RWPE2 (cell line): ENCODE measurements at regions not wholly inside any gene's neighbourhood (a gene's known extent, or its start where the extent isn't known, plus 50 kb on each side); places are given as distances from the start of the nearest gene placed in this dataset.

Source experiments
- ATAC-seq: fragments of 200-7000 bp; cut with Tn5 transposase; 3 replicates; pipeline ENCODE4 v1.9.1; 2021; ENCODE audit warnings: low read depth
- DNase-seq: peaks from one replicate; pipeline ENCODE4 v3.0.0-alpha.2; 2020; ENCODE audit warnings: low spot score
- H3K27ac ChIP-seq: fragments of 450-650 bp; 2 replicates; pipeline ENCODE4 v1.5.1; 2017; ENCODE audit warnings: mild to moderate bottlenecking; ENCODE audit not compliant: poor library complexity, severe bottlenecking
- H3K27me3 ChIP-seq: fragments of 250-450 bp; sonication (Bioruptor Pico); 2 replicates; pipeline ENCODE4 v1.5.1; 2021; ENCODE audit warnings: mild to moderate bottlenecking, moderate library complexity; ENCODE audit not compliant: insufficient read depth, poor library complexity, severe bottlenecking
- H3K36me3 ChIP-seq: fragments of 250-450 bp; sonication (Bioruptor Pico); 2 replicates; pipeline ENCODE4 v1.5.1; 2020; ENCODE audit warnings: low read depth, mild to moderate bottlenecking, moderate library complexity
- H3K4me1 ChIP-seq: fragments of 250-450 bp; sonication (Bioruptor Pico); 2 replicates; pipeline ENCODE4 v1.5.1; 2021; ENCODE audit warnings: mild to moderate bottlenecking, moderate library complexity; ENCODE audit not compliant: insufficient read depth, poor library complexity, severe bottlenecking
- H3K4me3 ChIP-seq: fragments of 250-450 bp; sonication (Bioruptor Pico); 2 replicates; pipeline ENCODE4 v1.5.1; 2021; ENCODE audit warnings: mild to moderate bottlenecking, moderate library complexity; ENCODE audit not compliant: severe bottlenecking
- H3K9me3 ChIP-seq: fragments of 250-450 bp; sonication (Bioruptor Pico); 2 replicates; pipeline ENCODE4 v1.5.1; 2021; ENCODE audit warnings: mild to moderate bottlenecking, moderate library complexity; ENCODE audit not compliant: severe bottlenecking
- CTCF ChIP-seq: fragments of 450-650 bp; IDR thresholded peaks from one replicate; pipeline ENCODE4 v1.5.1; 2017; ENCODE audit warnings: mild to moderate bottlenecking, moderate library complexity; ENCODE audit not compliant: poor library complexity, severe bottlenecking

DNA sequence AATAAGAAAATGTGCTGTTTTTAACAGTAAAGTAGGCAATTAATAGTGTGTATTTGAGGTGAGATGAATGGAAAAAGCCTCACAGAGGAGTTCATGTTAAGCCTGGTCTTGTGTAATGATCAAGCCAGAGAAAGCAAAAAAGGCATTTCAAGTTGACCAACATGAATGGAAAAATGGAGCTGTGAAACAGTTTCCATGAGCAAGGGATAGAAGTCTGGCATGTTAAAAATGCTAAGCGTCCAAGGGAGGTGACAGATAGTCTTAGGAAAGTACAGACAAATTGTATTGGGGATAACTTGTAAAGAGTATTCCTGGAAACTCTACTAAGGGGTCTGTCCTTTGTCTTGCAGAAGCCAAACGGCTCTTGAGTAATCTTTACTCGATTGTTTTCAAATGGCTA, 506.8 kb upstream of the ATXN8OS start:
- Histone ChIP-seq H3K4me1 (no peaks in the 10 kb centered on the region), H3K4me3 (no peak overlapping the region), H3K27ac (no peak overlapping the region), H3K9me3 (no peaks in the 10 kb centered on the region), H3K27me3 (no peaks in the 10 kb centered on the region), H3K36me3 (no peaks in the 10 kb centered on the region)
- no peak for DNase-seq
- no peak for TF ChIP-seq CTCF
- ATAC-seq = no peak

DNA sequence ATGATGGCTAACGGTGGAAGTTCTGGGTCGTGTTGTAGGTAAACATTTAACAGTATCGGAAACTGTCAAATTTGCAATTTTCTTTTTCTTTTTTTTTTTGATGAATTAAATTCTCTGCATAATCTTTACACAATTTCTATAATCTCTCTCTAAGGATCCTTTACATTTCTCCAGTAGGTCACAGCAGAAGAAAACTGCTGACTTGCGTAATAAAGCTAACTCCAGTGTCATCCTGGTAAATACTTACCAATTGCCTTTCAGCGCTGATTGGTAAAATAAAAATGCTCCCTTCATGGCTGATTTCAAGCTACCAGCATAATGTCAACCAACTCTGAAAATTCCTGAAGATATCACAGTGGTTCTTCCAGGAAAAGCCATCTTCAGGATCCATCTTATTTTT, 510.5 kb upstream of the ATXN8OS start:
- Histone ChIP-seq H3K36me3 (no peaks in the 10 kb centered on the region), H3K27me3 (no peaks in the 10 kb centered on the region), H3K9me3 (no peaks in the 10 kb centered on the region), H3K27ac (no peak overlapping the region), H3K4me1 (no peaks in the 10 kb centered on the region), H3K4me3 (no peak overlapping the region)
- DNase-seq (no peak), ATAC-seq (no peak)
- TF ChIP-seq CTCF = no peak

GRCh38 chr13:69595181-69595580, 512.4 kb upstream of the ATXN8OS start:
- no peak for TF ChIP-seq CTCF
- DNase-seq (no peak), ATAC-seq (no peak)
- no peak overlapping the region for H3K27ac ChIP-seq
- no peaks in the 10 kb centered on the region for H3K9me3 ChIP-seq
- no peaks in the 10 kb centered on the region for H3K36me3 ChIP-seq
- H3K4me1 ChIP-seq = no peaks in the 10 kb centered on the region
- no peaks in the 10 kb centered on the region for H3K27me3 ChIP-seq
- H3K4me3 ChIP-seq = no peak overlapping the region

DNA sequence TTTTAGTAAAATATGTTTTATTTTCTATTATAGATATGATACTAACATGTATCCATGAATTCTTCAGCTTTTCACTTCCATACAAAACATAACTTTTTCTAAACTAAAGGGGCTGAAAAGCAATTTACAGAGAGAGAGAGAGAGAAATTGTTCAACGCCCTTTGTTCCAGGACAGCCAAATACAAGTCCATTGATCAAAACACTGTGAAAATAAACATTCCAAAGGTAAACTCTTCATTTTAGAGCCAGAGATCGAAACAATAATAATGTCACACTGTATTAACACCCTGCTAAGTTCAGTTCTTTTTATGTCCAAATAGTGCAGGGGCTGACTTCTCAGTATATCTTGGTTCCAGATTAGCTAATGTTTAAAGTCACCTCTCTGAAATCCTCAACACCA, 516.2 kb upstream of the ATXN8OS start:
- no peak for ATAC-seq
- Histone ChIP-seq H3K4me1 (no peaks in the 10 kb centered on the region), H3K27me3 (no peaks in the 10 kb centered on the region), H3K36me3 (no peaks in the 10 kb centered on the region), H3K9me3 (no peaks in the 10 kb centered on the region), H3K4me3 (no peak overlapping the region), H3K27ac (no peak overlapping the region)
- no peak for DNase-seq
- no peak for TF ChIP-seq CTCF

GRCh38 chr13:69589531-69590235, 517.9 kb upstream of the ATXN8OS start:
- no peak overlapping the region for H3K27ac ChIP-seq
- no peaks in the 10 kb centered on the region for H3K27me3 ChIP-seq
- H3K9me3 ChIP-seq = no peaks in the 10 kb centered on the region
- TF ChIP-seq CTCF = no peak
- no peaks in the 10 kb centered on the region for H3K36me3 ChIP-seq
- no peak overlapping the region for H3K4me3 ChIP-seq
- DNase-seq (no peak), ATAC-seq (no peak)
- no peaks in the 10 kb centered on the region for H3K4me1 ChIP-seq
